Fibroblast of lung (primary cell): ENCODE measurements at regions not wholly inside any gene's neighbourhood (a gene's known extent, or its start where the extent isn't known, plus 50 kb on each side); places are given as distances from the start of the nearest gene placed in this dataset.

Experiments used
- DNase-seq, 2 donors: peaks; one replicate each; pipeline versions ENCODE4 v3.0.0 to v3.0.0-alpha.2; 2010; ENCODE audit warnings: low read depth in 2 of 2
- H2AFZ ChIP-seq: 2 replicates; pipeline ENCODE4 v1.5.1; 2012; ENCODE audit warnings: low read length, control low read depth, inconsistent platforms
- H3K27ac ChIP-seq: 2 replicates; pipeline ENCODE4 v1.5.1; 2011; ENCODE audit warnings: low read length, control low read depth; ENCODE audit not compliant: insufficient read depth
- H3K27me3 ChIP-seq: 2 replicates; pipeline ENCODE4 v1.5.1; 2011; ENCODE audit warnings: mild to moderate bottlenecking, low read length; ENCODE audit not compliant: control insufficient read depth, insufficient read depth
- H3K36me3 ChIP-seq: 2 replicates; pipeline ENCODE4 v1.5.1; 2011; ENCODE audit warnings: low read length; ENCODE audit not compliant: control insufficient read depth, insufficient read depth
- H3K4me1 ChIP-seq: 2 replicates; pipeline ENCODE4 v1.5.1; 2011; ENCODE audit warnings: low read length; ENCODE audit not compliant: control insufficient read depth, insufficient read depth; ENCODE audit errors: extremely low read depth
- H3K4me2 ChIP-seq: 2 replicates; pipeline ENCODE4 v1.5.1; 2011; ENCODE audit warnings: low read length, control low read depth; ENCODE audit not compliant: insufficient read depth; ENCODE audit errors: extremely low read depth
- H3K4me3 ChIP-seq, 4 experiments: fragments of 200-600 bp in 1 of 4; sonication (generic) in 1 of 4; replicated peaks in 1 of 4; 2 replicates each; pipeline ENCODE4 v1.5.1; 2011 to 2016; ENCODE audit warnings: low read length in 4 of 4, low read depth in 3 of 4, mild to moderate bottlenecking in 3 of 4, control low read depth in 2 of 4, inconsistent platforms in 1 of 4, mixed read lengths in 1 of 4; ENCODE audit not compliant: insufficient read depth in 1 of 4; ENCODE audit errors: control extremely low read depth in 1 of 4
- H3K79me2 ChIP-seq: 2 replicates; pipeline ENCODE4 v1.5.1; 2012; ENCODE audit warnings: mild to moderate bottlenecking, low read length, inconsistent platforms; ENCODE audit not compliant: control insufficient read depth, insufficient read depth
- H3K9ac ChIP-seq: 2 replicates; pipeline ENCODE4 v1.5.1; 2011; ENCODE audit warnings: mild to moderate bottlenecking, low read length, control low read depth; ENCODE audit not compliant: insufficient read depth
- H3K9me3 ChIP-seq: 2 replicates; pipeline ENCODE4 v1.5.1; 2012; ENCODE audit warnings: low read depth, low read length; ENCODE audit not compliant: control insufficient read depth, insufficient read depth
- H4K20me1 ChIP-seq: 2 replicates; pipeline ENCODE4 v1.5.1; 2011; ENCODE audit warnings: low read length; ENCODE audit not compliant: control insufficient read depth, insufficient read depth; ENCODE audit errors: extremely low read depth
- EZH2 ChIP-seq: IDR thresholded peaks from 2 replicates; pipeline ENCODE4 v1.5.1; 2012; ENCODE audit warnings: low read length, control low read depth, mild to moderate bottlenecking; ENCODE audit errors: missing control alignments
- TF ChIP-seq, protein P1 (sequence below), 2 donors: IDR thresholded peaks in 1 of 2; conservative IDR thresholded peaks in 1 of 2; 1 replicate in 1 of 2; 2 replicates in 1 of 2; pipeline ENCODE4 v1.5.1; 2011 to 2012; ENCODE audit warnings: low read length in 2 of 2, control low read depth in 1 of 2, inconsistent platforms in 1 of 2, low read depth in 1 of 2, mild to moderate bottlenecking in 1 of 2

DNA sequence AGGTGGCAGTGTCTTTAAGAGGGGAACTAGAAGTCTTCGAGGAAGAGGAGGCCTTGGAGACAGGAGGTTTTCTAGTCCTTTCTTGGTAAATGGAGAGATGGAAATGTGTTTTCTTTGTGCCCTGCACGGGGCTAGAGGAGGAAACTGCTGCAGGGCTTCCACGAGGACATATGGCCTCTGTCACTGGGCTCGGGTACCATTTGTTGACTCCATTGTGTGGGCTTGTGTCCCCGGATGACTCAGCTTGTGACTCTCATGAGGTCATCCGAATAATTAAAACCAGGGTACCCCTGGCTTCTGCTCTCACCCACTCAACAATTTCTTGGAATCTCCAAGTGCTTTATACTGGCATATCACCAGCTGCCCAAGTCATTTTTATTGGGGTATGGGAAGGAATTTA is 261.7 kb downstream of the KIF4B start:
- Histone ChIP-seq H2AFZ (no peak overlapping the region), H3K4me2 (no peak overlapping the region), H3K4me3 (no peak overlapping the region), H3K79me2 (no peaks in the 10 kb centered on the region), H3K4me1 (no peaks in the 10 kb centered on the region), H3K36me3 (no peaks in the 10 kb centered on the region), H3K27ac (no peak overlapping the region), H4K20me1 (no peaks in the 10 kb centered on the region), H3K9ac (no peak overlapping the region), H3K9me3 (no peaks in the 10 kb centered on the region), H3K27me3 (no peaks in the 10 kb centered on the region)
- TF ChIP-seq EZH2: no peak
- TF ChIP-seq, protein P1, sequence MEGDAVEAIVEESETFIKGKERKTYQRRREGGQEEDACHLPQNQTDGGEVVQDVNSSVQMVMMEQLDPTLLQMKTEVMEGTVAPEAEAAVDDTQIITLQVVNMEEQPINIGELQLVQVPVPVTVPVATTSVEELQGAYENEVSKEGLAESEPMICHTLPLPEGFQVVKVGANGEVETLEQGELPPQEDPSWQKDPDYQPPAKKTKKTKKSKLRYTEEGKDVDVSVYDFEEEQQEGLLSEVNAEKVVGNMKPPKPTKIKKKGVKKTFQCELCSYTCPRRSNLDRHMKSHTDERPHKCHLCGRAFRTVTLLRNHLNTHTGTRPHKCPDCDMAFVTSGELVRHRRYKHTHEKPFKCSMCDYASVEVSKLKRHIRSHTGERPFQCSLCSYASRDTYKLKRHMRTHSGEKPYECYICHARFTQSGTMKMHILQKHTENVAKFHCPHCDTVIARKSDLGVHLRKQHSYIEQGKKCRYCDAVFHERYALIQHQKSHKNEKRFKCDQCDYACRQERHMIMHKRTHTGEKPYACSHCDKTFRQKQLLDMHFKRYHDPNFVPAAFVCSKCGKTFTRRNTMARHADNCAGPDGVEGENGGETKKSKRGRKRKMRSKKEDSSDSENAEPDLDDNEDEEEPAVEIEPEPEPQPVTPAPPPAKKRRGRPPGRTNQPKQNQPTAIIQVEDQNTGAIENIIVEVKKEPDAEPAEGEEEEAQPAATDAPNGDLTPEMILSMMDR (conservative IDR thresholded peaks at IDR 0.05 in 1 of 2, IDR thresholded peaks at IDR 0.05 in 1 of 2; ENCODE audit: low read depth in 1 of 2, low read length in 2 of 2): no peak
- DNase-seq: no peak

DNA sequence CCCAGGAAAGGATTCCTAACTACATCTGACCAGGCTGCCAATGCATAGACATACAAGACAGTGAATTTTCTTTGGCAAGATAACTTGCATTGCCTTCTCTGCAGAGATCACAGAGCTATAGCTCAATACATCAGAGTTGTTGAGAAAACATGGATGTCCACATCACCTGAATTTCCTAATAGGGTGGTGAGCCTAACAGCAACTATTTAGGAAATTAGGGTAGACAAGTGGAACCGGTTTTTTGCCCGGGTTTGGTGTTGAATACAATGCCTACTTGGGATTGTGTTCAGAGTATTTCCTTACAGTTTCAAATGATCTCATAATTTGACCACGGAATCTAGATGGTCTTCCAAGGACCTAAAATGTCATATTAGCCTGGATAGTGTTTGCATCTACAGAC is 262.7 kb downstream of the KIF4B start:
- no peaks in the 10 kb centered on the region for H3K36me3 ChIP-seq
- no peak overlapping the region for H3K4me3 ChIP-seq
- no peaks in the 10 kb centered on the region for H3K9me3 ChIP-seq
- no peak for DNase-seq
- no peaks in the 10 kb centered on the region for H3K79me2 ChIP-seq
- TF ChIP-seq EZH2: no peak
- TF ChIP-seq, protein P1 (conservative IDR thresholded peaks at IDR 0.05 in 1 of 2, IDR thresholded peaks at IDR 0.05 in 1 of 2; ENCODE audit: low read depth in 1 of 2, low read length in 2 of 2): no peak
- no peaks in the 10 kb centered on the region for H3K4me1 ChIP-seq
- no peak overlapping the region for H2AFZ ChIP-seq
- no peaks in the 10 kb centered on the region for H3K27me3 ChIP-seq
- H3K9ac ChIP-seq: no peak overlapping the region
- H3K27ac ChIP-seq: no peak overlapping the region
- H4K20me1 ChIP-seq: no peaks in the 10 kb centered on the region
- H3K4me2 ChIP-seq: no peak overlapping the region

DNA sequence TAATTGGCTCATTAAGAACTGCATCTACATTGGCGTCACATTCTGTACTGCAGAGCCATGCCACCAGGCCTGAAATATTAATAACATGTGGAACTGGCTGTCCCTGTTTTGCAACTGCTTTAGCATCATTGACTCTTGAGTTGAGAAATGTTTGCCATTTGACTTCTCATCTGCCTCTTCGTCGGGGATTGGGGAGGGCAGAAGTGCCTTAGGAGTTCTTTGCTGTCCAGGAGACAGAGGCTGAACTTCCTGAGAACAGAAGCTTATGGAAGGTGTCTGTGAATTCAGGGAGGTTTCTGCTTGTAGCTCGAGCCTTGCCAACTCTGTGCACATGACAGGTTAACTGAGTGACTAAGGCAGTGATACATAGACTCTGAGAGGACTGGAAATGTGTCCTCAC is 265.0 kb downstream of the KIF4B start:
- Histone ChIP-seq H4K20me1 (no peaks in the 10 kb centered on the region), H3K4me2 (no peak overlapping the region), H3K9me3 (no peaks in the 10 kb centered on the region), H3K9ac (no peak overlapping the region), H3K79me2 (no peaks in the 10 kb centered on the region), H3K27ac (no peak overlapping the region), H3K4me1 (no peaks in the 10 kb centered on the region), H3K4me3 (no peak overlapping the region), H3K36me3 (no peaks in the 10 kb centered on the region), H3K27me3 (no peaks in the 10 kb centered on the region), H2AFZ (no peak overlapping the region)
- no peak for DNase-seq
- TF ChIP-seq, protein P1 (conservative IDR thresholded peaks at IDR 0.05 in 1 of 2, IDR thresholded peaks at IDR 0.05 in 1 of 2; ENCODE audit: low read depth in 1 of 2, low read length in 2 of 2): no peak
- TF ChIP-seq EZH2: no peak
